GM13976 (cell line): ENCODE measurements at regions not wholly inside any gene's neighbourhood (a gene's known extent, or its start where the extent isn't known, plus 50 kb on each side); places are given as distances from the start of the nearest gene placed in this dataset.

ENCODE experiments used
- DNase-seq: peaks from one replicate; pipeline ENCODE4 v3.0.0; 2012; ENCODE audit warnings: low spot score
- in situ Hi-C: fragments of 300-500 bp; cut with MboI; formaldehyde crosslinking; loops from one replicate; pipeline ENCODE4 v1.12.0; 2022; ENCODE audit warnings: low sequenced_read_pairs, mixed read lengths, inconsistent platforms; ENCODE audit not compliant: unreplicated experiment
- TF ChIP-seq, protein P1 (sequence below): IDR thresholded peaks from 2 replicates; pipeline ENCODE4 v1.5.1; 2012; ENCODE audit warnings: borderline replicate concordance, mild to moderate bottlenecking; ENCODE audit not compliant: insufficient read depth; ENCODE audit errors: extremely low read depth, missing control alignments, control extremely low read depth

DNA sequence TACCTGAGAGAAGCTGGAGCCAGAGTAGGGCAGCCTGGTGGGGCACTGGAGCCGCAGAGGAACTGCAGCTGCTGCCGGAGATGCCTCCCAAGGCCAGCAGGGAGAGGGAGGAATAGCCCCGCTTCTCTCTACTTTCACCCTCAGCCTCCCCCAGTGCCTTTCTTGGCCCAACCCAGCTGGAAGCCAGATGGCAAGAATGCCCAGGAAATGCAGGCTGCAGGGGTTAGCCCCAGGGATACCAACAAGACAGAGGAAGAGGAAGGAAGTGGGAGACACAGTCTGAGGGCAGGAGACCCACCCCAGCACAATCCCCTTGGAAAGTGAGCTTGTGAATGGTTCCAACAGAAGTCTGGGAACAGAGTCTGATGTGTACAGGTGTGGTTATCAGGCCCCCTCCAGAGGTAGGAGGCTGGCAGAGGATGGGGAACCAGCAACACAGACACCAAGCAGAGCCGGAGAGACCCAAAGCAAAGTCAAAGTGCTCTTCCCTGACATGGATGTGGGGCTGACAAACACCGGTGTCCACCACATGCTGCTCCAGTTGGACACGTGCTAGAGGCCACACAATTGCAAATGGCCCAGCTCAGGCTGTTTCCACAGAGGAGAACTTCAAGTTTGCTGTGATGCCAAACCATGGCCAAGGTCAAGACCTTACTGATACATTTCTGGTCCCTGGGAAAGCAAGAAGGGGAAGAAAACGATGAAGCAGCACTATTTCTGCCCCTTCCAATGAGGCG lies 418.8 kb upstream of the PROK2 start:
- TF ChIP-seq, protein P1, sequence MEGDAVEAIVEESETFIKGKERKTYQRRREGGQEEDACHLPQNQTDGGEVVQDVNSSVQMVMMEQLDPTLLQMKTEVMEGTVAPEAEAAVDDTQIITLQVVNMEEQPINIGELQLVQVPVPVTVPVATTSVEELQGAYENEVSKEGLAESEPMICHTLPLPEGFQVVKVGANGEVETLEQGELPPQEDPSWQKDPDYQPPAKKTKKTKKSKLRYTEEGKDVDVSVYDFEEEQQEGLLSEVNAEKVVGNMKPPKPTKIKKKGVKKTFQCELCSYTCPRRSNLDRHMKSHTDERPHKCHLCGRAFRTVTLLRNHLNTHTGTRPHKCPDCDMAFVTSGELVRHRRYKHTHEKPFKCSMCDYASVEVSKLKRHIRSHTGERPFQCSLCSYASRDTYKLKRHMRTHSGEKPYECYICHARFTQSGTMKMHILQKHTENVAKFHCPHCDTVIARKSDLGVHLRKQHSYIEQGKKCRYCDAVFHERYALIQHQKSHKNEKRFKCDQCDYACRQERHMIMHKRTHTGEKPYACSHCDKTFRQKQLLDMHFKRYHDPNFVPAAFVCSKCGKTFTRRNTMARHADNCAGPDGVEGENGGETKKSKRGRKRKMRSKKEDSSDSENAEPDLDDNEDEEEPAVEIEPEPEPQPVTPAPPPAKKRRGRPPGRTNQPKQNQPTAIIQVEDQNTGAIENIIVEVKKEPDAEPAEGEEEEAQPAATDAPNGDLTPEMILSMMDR, result no peak
- no peak for DNase-seq
- in situ Hi-C loops, result no loop called here

DNA sequence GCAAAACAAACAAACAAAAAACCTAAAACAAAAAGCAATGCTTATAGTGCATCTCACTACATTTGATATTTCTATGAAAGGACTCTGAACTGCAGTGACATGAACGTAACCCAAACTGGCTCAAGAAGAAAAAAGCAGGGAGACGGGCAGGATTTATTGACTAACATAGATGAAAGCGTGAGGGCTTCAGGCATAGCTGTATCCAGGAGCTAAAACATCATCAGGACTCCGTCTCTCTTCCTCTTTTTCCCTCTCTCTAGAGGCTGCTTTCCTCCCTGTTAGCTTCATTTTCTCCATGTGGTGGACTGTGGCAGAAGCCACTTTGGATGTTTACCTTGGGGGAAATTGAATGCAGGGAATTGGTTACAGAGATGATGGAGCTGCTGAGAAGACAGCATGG lies 418.2 kb upstream of the PROK2 start:
- DNase-seq, result no peak
- in situ Hi-C loops, result no loop called here
- TF ChIP-seq, protein P1, result no peak

DNA sequence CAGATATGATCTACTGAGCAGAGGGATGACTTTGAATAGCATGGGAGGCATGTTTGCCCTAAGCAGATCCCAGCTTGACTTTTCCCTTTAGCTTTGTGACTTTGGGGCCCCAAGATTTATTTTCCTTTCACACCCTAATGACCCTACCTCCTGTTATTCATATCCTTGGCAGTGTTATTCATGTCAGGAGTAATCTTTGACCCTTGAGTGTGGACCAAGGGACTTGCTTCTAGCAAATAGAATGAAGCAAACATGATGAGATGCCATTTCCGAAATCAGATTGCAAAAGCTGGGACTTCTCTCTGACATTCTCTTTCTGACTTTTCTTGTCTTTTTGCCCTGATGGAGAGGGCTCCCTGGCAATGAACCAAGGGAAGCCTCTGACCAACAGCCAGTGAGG lies 415.4 kb upstream of the PROK2 start:
- in situ Hi-C loops, result no loop called here
- no peak for DNase-seq
- TF ChIP-seq, protein P1, result no peak

DNA sequence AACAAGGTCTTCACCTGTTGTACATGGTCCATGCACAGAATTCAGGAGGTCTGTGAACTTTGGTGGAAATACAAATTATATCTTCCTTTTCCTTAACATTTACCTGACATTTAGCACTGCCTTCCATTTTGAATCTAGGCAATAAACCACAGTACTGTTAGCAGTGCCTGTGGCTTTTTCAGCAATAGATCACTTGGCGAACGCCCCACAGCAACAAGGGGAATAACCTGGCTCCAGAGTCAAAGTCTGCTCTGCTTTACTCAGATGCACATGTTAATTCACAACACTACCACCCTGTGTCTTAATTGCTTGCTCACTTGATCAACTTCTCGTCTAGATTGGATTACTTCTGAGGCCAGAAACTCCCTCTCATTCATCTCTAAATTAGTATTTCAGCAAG lies 414.6 kb upstream of the PROK2 start:
- in situ Hi-C loops, result no loop called here

DNA sequence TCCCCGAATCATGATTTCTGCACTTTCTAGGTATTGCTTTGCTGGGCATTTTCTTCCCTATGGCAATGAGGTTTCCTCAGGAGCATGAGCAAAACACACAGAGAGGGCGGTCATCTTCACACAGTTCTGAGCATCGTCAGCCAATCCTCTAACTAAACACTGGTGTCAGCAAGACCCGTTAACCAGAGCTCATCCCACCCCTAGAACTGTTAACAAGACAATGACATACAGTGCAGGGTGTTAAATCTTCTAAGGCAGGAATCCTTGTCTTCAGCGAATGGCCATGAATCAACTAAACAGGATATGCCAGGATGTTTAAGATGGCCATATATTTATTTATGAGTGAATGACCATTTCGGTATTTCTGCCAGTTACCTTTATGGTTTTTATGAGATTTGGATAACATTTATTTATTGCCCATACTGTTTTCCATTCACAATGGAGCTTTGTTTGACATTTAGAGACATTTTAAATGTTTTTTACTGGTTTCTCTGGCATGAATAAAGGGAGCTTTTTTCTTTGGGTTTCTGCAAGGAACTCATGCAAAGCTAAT lies 411.5 kb upstream of the PROK2 start:
- DNase-seq, result no peak
- in situ Hi-C loops, result no loop called here
- TF ChIP-seq, protein P1, result no peak

More for the DNA sequence above, 414.6 kb upstream of the PROK2 start:
- no peak for DNase-seq
- TF ChIP-seq, protein P1, result no peak

DNA sequence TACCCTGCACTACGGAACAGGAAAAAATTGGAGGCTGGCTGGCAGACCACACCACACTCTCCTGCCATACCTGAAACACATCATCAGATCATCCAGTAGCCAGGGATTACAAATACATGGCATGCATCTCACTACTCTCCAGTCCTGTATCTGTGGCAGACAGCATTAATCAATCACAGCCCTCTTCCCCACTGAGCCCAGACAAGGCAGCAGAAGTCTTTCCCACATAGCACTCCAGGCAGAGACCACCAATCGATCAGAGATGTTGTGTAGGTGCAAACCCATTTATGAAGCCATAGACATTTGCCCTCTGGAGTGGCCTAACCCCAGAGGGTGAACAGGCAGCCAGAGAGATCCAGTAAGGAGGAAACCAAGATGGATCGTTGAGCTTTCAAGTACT lies 410.9 kb upstream of the PROK2 start:
- in situ Hi-C loops, result no loop called here
- TF ChIP-seq, protein P1, result no peak
- DNase-seq, result no peak
